ENCODE measurements at regions not wholly inside any gene's neighbourhood (a gene's known extent, or its start where the extent isn't known, plus 50 kb on each side); places are given as distances from the start of the nearest gene placed in this dataset.
A peak's percentile ranks its signal among the peaks of the same experiment; 100 is the strongest.

DNA sequence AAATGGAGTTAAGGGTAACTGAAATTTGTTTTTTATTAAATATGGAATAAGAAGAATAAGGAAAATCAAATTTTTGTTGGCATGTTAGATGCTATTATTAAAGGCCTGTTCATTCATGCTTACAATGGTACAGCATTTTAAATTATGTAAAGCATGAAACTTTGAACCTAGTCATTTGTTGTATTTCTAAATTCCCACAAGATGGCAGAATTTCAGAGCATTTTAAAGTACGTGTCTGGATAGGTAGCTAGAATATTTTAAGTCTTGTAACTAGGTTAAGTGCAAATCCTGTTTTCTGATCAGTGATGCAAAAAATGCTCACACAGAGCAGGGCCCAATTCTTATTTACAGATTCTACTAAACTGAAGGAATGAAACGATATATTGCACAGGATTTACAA is 585.6 kb upstream of the MIS18BP1 start:
- Histone ChIP-seq H3K79me2 (replicated peaks; ENCODE audit: insufficient read depth, low read length) (no peaks in the 10 kb centered on the region), H3F3A (ENCODE audit: insufficient read depth, low read length, poor library complexity, severe bottlenecking) (no peaks in the 10 kb centered on the region), H3K9me2 (ENCODE audit: insufficient read depth, low read length) (no peaks in the 10 kb centered on the region), H2AFZ (ENCODE audit: low read depth, low read length) (no peak overlapping the region), H3K9me3 (ENCODE audit: low read length) (no peaks in the 10 kb centered on the region), H3K27me3 (ENCODE audit: insufficient read depth, low read depth, low read length) (no peaks in the 10 kb centered on the region), H4K20me1 (ENCODE audit: insufficient read depth) (no peaks in the 10 kb centered on the region), H3K27ac (ENCODE audit: low read length) (no peak overlapping the region), H3K4me3 (ENCODE audit: low read length) (no peak overlapping the region), H3K36me3 (ENCODE audit: insufficient read depth, low read length) (no peaks in the 10 kb centered on the region), H3K9ac (ENCODE audit: low read length) (no peak overlapping the region), H3K4me2 (ENCODE audit: low read length) (no peak overlapping the region)
- TF ChIP-seq MXI1 (conservative IDR thresholded peaks at IDR 0.05; ENCODE audit: poor library complexity, severe bottlenecking) (no peak), SMC3 (conservative IDR thresholded peaks at IDR 0.05; ENCODE audit: poor library complexity) (peak; percentile 71), RAD21 (conservative IDR thresholded peaks at IDR 0.05) (peak; percentile 71), EZH2 (IDR thresholded peaks at IDR 0.05; ENCODE audit: borderline replicate concordance, insufficient read depth, low read length, poor library complexity, severe bottlenecking) (no peak)
- TF ChIP-seq, protein P1, sequence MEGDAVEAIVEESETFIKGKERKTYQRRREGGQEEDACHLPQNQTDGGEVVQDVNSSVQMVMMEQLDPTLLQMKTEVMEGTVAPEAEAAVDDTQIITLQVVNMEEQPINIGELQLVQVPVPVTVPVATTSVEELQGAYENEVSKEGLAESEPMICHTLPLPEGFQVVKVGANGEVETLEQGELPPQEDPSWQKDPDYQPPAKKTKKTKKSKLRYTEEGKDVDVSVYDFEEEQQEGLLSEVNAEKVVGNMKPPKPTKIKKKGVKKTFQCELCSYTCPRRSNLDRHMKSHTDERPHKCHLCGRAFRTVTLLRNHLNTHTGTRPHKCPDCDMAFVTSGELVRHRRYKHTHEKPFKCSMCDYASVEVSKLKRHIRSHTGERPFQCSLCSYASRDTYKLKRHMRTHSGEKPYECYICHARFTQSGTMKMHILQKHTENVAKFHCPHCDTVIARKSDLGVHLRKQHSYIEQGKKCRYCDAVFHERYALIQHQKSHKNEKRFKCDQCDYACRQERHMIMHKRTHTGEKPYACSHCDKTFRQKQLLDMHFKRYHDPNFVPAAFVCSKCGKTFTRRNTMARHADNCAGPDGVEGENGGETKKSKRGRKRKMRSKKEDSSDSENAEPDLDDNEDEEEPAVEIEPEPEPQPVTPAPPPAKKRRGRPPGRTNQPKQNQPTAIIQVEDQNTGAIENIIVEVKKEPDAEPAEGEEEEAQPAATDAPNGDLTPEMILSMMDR (IDR thresholded peaks at IDR 0.05; ENCODE audit: poor library complexity, severe bottlenecking): peak; percentile 64

GRCh38 chr14:45819107-45819506 is 566.1 kb upstream of the MIS18BP1 start:
- Histone ChIP-seq H3K4me3 (ENCODE audit: low read length) (no peak overlapping the region), H3K27ac (ENCODE audit: low read length) (no peak overlapping the region), H3K79me2 (replicated peaks; ENCODE audit: insufficient read depth, low read length) (no peaks in the 10 kb centered on the region), H3K4me2 (ENCODE audit: low read length) (no peak overlapping the region), H3K27me3 (ENCODE audit: insufficient read depth, low read depth, low read length) (no peaks in the 10 kb centered on the region), H3K9me2 (ENCODE audit: insufficient read depth, low read length) (no peaks in the 10 kb centered on the region), H3F3A (ENCODE audit: insufficient read depth, low read length, poor library complexity, severe bottlenecking) (no peaks in the 10 kb centered on the region), H4K20me1 (ENCODE audit: insufficient read depth) (no peaks in the 10 kb centered on the region), H3K9ac (ENCODE audit: low read length) (no peak overlapping the region), H3K36me3 (ENCODE audit: insufficient read depth, low read length) (no peaks in the 10 kb centered on the region), H2AFZ (ENCODE audit: low read depth, low read length) (no peak overlapping the region), H3K9me3 (ENCODE audit: low read length) (no peaks in the 10 kb centered on the region)
- TF ChIP-seq POLR2AphosphoS5 (IDR thresholded peaks at IDR 0.05) (no peak), EZH2 (IDR thresholded peaks at IDR 0.05; ENCODE audit: borderline replicate concordance, insufficient read depth, low read length, poor library complexity, severe bottlenecking) (no peak), RAD21 (conservative IDR thresholded peaks at IDR 0.05) (no peak), MXI1 (conservative IDR thresholded peaks at IDR 0.05; ENCODE audit: poor library complexity, severe bottlenecking) (no peak), EP300 (conservative IDR thresholded peaks at IDR 0.05; ENCODE audit: poor library complexity, severe bottlenecking) (no peak), TAF1 (IDR thresholded peaks at IDR 0.05; ENCODE audit: low read depth) (no peak), SMC3 (conservative IDR thresholded peaks at IDR 0.05; ENCODE audit: poor library complexity) (no peak)
- TF ChIP-seq, protein P2, sequence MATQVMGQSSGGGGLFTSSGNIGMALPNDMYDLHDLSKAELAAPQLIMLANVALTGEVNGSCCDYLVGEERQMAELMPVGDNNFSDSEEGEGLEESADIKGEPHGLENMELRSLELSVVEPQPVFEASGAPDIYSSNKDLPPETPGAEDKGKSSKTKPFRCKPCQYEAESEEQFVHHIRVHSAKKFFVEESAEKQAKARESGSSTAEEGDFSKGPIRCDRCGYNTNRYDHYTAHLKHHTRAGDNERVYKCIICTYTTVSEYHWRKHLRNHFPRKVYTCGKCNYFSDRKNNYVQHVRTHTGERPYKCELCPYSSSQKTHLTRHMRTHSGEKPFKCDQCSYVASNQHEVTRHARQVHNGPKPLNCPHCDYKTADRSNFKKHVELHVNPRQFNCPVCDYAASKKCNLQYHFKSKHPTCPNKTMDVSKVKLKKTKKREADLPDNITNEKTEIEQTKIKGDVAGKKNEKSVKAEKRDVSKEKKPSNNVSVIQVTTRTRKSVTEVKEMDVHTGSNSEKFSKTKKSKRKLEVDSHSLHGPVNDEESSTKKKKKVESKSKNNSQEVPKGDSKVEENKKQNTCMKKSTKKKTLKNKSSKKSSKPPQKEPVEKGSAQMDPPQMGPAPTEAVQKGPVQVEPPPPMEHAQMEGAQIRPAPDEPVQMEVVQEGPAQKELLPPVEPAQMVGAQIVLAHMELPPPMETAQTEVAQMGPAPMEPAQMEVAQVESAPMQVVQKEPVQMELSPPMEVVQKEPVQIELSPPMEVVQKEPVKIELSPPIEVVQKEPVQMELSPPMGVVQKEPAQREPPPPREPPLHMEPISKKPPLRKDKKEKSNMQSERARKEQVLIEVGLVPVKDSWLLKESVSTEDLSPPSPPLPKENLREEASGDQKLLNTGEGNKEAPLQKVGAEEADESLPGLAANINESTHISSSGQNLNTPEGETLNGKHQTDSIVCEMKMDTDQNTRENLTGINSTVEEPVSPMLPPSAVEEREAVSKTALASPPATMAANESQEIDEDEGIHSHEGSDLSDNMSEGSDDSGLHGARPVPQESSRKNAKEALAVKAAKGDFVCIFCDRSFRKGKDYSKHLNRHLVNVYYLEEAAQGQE (IDR thresholded peaks at IDR 0.05; ENCODE audit: borderline replicate concordance): no peak
- TF ChIP-seq, protein P1 (IDR thresholded peaks at IDR 0.05; ENCODE audit: poor library complexity, severe bottlenecking): no peak

All from neural cell (in vitro differentiated cells).